ENCODE measurements at regions not wholly inside any gene's neighbourhood (a gene's known extent, or its start where the extent isn't known, plus 50 kb on each side); places are given as distances from the start of the nearest gene placed in this dataset.

- TF ChIP-seq CTCF (conservative IDR thresholded peaks at IDR 0.05 in 1 of 2, IDR thresholded peaks at IDR 0.05 in 1 of 2; ENCODE audit: extremely low read depth in 1 of 2, insufficient read depth in 1 of 2, low read depth in 1 of 2, low read length in 2 of 2) = no peak
- TF ChIP-seq EZH2 (IDR thresholded peaks at IDR 0.05; ENCODE audit: borderline replicate concordance, low read length) = no peak
These were observed 207.3 kb upstream of the PIK3C3 start for GRCh38 chr18:41747723-41748242.
